GM12864 (cell line): ENCODE measurements at regions not wholly inside any gene's neighbourhood (a gene's known extent, or its start where the extent isn't known, plus 50 kb on each side); places are given as distances from the start of the nearest gene placed in this dataset.

Experiments used
- DNase-seq: peaks from one replicate; pipeline ENCODE4 v3.0.0-alpha.2; 2011; ENCODE audit warnings: low read depth
- H3K4me3 ChIP-seq: 2 replicates; pipeline ENCODE4 v1.5.1; 2011; ENCODE audit warnings: mild to moderate bottlenecking, low read depth, low read length, control low read depth
- TF ChIP-seq, protein P1 (sequence below): IDR thresholded peaks from 2 replicates; pipeline ENCODE4 v1.5.1; 2011; ENCODE audit warnings: low read depth, mild to moderate bottlenecking, moderate library complexity, low read length, control low read depth, inconsistent platforms; ENCODE audit errors: missing control alignments

DNA sequence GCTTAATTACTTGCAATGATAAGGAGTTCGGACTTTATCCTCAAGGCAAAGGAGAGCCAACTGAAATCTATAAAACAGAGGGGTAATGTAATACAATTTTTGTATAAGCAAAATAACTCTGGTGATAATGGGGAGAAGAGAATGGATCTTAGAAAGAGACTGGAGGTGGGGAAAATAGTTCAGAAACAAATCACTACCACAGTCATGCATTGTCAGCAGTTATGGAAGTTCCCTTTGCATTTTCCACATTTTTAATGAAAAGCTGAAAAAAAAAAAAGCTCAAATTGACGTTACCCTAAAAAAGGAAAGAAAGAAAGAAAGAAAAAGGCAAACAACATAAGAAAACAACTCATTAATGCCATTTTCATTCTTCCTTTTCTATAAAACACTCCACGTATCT is 337.6 kb upstream of the HSF2 start:
- TF ChIP-seq, protein P1, sequence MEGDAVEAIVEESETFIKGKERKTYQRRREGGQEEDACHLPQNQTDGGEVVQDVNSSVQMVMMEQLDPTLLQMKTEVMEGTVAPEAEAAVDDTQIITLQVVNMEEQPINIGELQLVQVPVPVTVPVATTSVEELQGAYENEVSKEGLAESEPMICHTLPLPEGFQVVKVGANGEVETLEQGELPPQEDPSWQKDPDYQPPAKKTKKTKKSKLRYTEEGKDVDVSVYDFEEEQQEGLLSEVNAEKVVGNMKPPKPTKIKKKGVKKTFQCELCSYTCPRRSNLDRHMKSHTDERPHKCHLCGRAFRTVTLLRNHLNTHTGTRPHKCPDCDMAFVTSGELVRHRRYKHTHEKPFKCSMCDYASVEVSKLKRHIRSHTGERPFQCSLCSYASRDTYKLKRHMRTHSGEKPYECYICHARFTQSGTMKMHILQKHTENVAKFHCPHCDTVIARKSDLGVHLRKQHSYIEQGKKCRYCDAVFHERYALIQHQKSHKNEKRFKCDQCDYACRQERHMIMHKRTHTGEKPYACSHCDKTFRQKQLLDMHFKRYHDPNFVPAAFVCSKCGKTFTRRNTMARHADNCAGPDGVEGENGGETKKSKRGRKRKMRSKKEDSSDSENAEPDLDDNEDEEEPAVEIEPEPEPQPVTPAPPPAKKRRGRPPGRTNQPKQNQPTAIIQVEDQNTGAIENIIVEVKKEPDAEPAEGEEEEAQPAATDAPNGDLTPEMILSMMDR: no peak
- DNase-seq: no peak
- no peak overlapping the region for H3K4me3 ChIP-seq

DNA sequence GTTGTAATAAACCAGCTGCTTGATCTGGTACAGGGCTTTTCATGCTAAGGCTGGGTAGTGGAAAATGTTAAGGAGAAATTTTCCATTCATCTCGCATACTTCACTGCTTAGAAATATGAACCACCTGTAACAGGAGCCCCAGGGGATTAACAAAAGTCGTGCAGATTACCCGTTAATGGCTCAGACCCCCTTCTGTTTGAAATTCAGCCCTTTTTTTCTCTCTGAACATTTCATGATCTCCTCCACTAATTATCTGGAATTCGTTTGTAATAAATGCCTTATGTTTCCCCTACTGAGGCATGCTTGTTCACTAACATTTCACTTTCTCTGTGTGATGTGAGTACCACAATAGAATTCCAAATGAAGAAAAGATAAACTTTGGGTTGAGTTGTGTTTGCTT is 336.4 kb upstream of the HSF2 start:
- H3K4me3 ChIP-seq: no peak overlapping the region
- TF ChIP-seq, protein P1: no peak

DNA sequence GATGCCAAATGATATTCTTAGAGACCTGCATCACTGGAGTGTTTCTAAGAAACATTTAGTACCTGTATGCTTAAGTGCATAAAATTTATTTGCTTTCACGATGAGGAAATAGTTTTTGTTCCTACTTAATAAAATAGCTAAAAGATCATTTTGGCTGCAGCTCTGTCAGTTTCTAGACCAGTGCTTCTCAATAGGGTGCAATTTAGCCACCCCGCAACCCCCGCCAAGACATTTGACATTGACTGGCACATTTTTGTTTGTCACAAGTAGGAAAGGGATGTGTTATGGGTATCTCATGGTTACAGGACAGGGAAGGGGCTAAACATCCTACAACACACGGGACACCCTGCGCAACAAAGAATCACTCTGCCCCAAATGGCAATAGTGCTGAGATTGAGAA is 335.7 kb upstream of the HSF2 start:
- no peak overlapping the region for H3K4me3 ChIP-seq
- DNase-seq: no peak
- TF ChIP-seq, protein P1: no peak

More for the DNA sequence above, 336.4 kb upstream of the HSF2 start:
- no peak for DNase-seq

DNA sequence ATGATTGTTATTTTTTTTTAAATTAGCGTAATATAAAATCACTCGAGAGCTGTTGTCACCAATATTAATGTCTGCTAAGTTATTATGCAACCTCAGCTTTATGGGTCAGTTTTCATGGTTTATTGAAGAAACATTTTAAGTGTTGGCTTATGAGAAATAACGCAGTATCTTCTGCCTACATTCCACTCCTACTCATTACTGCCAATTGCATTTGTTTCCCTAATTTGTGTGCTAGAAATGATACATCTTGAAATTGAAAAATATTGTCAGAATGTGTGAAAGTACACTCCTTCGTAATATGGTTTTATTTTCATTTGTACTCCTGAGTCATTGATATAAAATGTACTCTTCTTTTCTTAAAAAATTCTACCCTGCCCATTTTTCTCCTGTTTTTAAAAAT is 333.3 kb upstream of the HSF2 start:
- TF ChIP-seq, protein P1: no peak
- no peak overlapping the region for H3K4me3 ChIP-seq
- no peak for DNase-seq

DNA sequence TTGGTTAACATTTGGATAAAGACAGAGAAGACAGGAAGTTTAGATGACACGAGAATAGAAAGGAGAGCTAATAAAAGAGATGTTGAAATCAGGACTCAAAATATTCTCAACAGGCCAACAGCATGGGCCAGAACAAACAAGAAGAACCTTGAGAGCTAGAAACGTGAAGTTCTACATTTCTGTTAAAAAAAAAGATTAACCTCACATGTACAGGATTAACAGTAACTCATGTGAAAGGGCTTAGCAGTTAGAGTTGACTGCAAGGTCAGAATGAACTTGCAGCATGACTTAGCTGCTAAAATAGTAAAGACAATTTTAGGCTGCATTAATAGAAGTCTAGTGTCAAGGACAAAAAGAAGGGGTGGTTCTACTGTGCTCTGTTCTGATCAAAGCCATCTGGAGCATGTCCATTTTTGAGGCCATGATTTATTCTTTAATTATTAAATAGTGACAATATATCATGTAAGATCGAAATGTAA is 331.1 kb upstream of the HSF2 start:
- TF ChIP-seq, protein P1: no peak
- no peak for DNase-seq
- H3K4me3 ChIP-seq: no peak overlapping the region

DNA sequence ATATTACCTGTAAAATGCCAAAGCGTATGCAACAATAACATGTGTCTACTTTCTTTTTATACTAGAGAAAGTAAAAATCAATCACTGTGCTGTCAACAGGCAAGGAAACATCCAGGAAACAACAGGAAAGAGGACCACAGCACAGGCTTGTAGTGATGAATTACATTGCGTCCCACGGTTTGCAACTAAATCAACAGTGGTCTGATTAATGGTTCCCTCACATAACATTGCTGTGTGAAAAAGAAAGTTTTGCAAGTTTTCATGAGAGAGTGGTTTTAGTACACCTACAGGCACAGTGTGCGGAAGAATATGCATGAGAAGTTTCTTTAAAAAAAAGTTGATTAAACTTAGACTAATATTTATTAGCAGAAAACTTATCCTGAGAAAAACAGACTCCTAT is 329.5 kb upstream of the HSF2 start:
- DNase-seq: no peak
- H3K4me3 ChIP-seq: no peak overlapping the region
- TF ChIP-seq, protein P1: no peak

DNA sequence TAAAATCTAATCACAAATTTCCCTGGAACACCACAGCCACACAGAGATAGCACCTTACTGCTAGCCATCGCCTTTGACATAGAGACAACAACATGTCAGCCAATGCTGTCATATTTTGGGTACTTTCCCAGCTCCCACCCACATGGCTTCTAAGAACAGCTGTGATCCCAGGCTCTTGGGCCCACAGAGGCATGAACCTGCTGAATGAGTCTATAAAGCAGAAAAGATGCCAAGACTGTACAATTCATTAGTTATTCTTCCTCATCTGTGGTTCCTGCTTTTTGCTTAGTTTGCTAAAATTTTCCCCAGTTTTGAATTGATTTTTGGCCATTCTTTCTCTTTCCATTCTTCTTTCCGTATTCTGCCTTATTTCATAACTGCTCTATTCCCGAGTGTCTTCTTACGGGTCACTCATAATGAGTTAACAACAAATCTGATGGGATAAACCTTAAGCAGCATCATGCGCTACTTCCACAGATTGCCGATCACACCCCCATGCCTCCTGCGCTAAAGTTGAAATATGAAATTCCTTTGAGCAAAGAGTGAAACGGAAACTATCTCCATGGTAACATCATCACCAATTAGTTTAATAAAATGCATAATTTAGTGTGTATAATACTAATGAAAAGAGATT is 327.3 kb upstream of the HSF2 start:
- DNase-seq: no peak
- H3K4me3 ChIP-seq: no peak overlapping the region
- TF ChIP-seq, protein P1: no peak
